GM18505 (cell line): ENCODE measurements at regions not wholly inside any gene's neighbourhood (a gene's known extent, or its start where the extent isn't known, plus 50 kb on each side); places are given as distances from the start of the nearest gene placed in this dataset.

Experiments
- ATAC-seq: cut with Tn5 transposase; IDR thresholded peaks from one replicate; pipeline ENCODE4 v1.9.1; 2021; ENCODE audit not compliant: unreplicated experiment
- POLR2A ChIP-seq: IDR thresholded peaks from 4 replicates; pipeline ENCODE4 v1.6.1; 2011; ENCODE audit warnings: borderline replicate concordance; ENCODE audit not compliant: insufficient read depth, insufficient read length; ENCODE audit errors: extremely low read depth

GRCh38 chr15:62727501-62727900 lies 315.0 kb upstream of the TPM1 start:
- TF ChIP-seq POLR2A, result no peak
- ATAC-seq, result no peak

GRCh38 chr15:62730825-62731224 lies 311.7 kb upstream of the TPM1 start:
- no peak for ATAC-seq

GRCh38 chr15:62732078-62732477 lies 310.5 kb upstream of the TPM1 start:
- TF ChIP-seq POLR2A, result no peak
- no peak for ATAC-seq

More at GRCh38 chr15:62730825-62731224, 311.7 kb upstream of the TPM1 start:
- TF ChIP-seq POLR2A, result no peak

GRCh38 chr15:62734706-62735105 lies 307.8 kb upstream of the TPM1 start:
- no peak for ATAC-seq
- TF ChIP-seq POLR2A, result no peak

- ATAC-seq, result no peak
These were observed 305.8 kb upstream of the TPM1 start for GRCh38 chr15:62736756-62737155.

GRCh38 chr15:62737551-62737950 lies 305.0 kb upstream of the TPM1 start:
- TF ChIP-seq POLR2A, result no peak
- no peak for ATAC-seq

More at GRCh38 chr15:62736756-62737155, 305.8 kb upstream of the TPM1 start:
- TF ChIP-seq POLR2A, result no peak

- no peak for ATAC-seq
- TF ChIP-seq POLR2A, result no peak
These were observed 303.5 kb upstream of the TPM1 start for GRCh38 chr15:62739082-62739481.

GRCh38 chr15:62739507-62739906 lies 303.0 kb upstream of the TPM1 start:
- ATAC-seq, result no peak
- no peak for TF ChIP-seq POLR2A

GRCh38 chr15:62740141-62741004 lies 302.2 kb upstream of the TPM1 start:
- TF ChIP-seq POLR2A, result no peak
- ATAC-seq, result no peak

- no peak for TF ChIP-seq POLR2A
- no peak for ATAC-seq
These were observed 301.4 kb upstream of the TPM1 start for GRCh38 chr15:62741106-62741505.

GRCh38 chr15:62742409-62743171 lies 300.0 kb upstream of the TPM1 start:
- no peak for ATAC-seq
- TF ChIP-seq POLR2A, result no peak

GRCh38 chr15:62745621-62746225 lies 296.8 kb upstream of the TPM1 start:
- ATAC-seq, result no peak
- no peak for TF ChIP-seq POLR2A

- no peak for TF ChIP-seq POLR2A
These were observed 294.4 kb upstream of the TPM1 start for GRCh38 chr15:62748196-62748595.

More at GRCh38 chr15:62748196-62748595, 294.4 kb upstream of the TPM1 start:
- ATAC-seq, result no peak
